Stomach (tissue), 4 donors: ENCODE measurements at regions not wholly inside any gene's neighbourhood (a gene's known extent, or its start where the extent isn't known, plus 50 kb on each side); places are given as distances from the start of the nearest gene placed in this dataset.

ENCODE experiments used
- POLR2AphosphoS5 ChIP-seq, 3 donors: sonication (generic); formaldehyde crosslinking; IDR thresholded peaks; one replicate each; pipeline ENCODE4 v1.6.1; 2016; ENCODE audit warnings: antibody characterized with exemption in 3 of 3
- TF ChIP-seq, protein P1 (sequence below), 7 experiments: fragments of 450-650 bp in 4 of 7; fragments of 200-600 bp in 3 of 7; sonication (generic) in 3 of 7; IDR thresholded peaks; one replicate each; pipeline ENCODE4 v1.5.1; 2016 to 2019; ENCODE audit warnings: antibody characterized with exemption in 7 of 7, control low read depth in 2 of 7, mild to moderate bottlenecking in 1 of 7

GRCh38 chr3:127136706-127137105 is 56.2 kb upstream of the PRR23E start:
- TF ChIP-seq, protein P1, sequence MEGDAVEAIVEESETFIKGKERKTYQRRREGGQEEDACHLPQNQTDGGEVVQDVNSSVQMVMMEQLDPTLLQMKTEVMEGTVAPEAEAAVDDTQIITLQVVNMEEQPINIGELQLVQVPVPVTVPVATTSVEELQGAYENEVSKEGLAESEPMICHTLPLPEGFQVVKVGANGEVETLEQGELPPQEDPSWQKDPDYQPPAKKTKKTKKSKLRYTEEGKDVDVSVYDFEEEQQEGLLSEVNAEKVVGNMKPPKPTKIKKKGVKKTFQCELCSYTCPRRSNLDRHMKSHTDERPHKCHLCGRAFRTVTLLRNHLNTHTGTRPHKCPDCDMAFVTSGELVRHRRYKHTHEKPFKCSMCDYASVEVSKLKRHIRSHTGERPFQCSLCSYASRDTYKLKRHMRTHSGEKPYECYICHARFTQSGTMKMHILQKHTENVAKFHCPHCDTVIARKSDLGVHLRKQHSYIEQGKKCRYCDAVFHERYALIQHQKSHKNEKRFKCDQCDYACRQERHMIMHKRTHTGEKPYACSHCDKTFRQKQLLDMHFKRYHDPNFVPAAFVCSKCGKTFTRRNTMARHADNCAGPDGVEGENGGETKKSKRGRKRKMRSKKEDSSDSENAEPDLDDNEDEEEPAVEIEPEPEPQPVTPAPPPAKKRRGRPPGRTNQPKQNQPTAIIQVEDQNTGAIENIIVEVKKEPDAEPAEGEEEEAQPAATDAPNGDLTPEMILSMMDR (IDR thresholded peaks at IDR 0.05): no peak
- TF ChIP-seq POLR2AphosphoS5 (IDR thresholded peaks at IDR 0.05): no peak
